Liver (tissue), 3 donors: ENCODE measurements at regions not wholly inside any gene's neighbourhood (a gene's known extent, or its start where the extent isn't known, plus 50 kb on each side); places are given as distances from the start of the nearest gene placed in this dataset.

Experiments
- CTCF ChIP-seq: fragments of 150-350 bp; IDR thresholded peaks from 2 replicates; pipeline ENCODE4 v1.5.1; 2017; ENCODE audit warnings: improper control_type of control experiment, low read depth, low read length; ENCODE audit not compliant: missing input control
- EGR1 ChIP-seq, 2 donors: IDR thresholded peaks; 2 replicates each; pipeline ENCODE4 v1.6.1; 2016 to 2018; ENCODE audit warnings: antibody characterized with exemption in 2 of 2, low read depth in 2 of 2
- JUND ChIP-seq, 2 donors: IDR thresholded peaks; 2 replicates each; pipeline ENCODE4 v1.6.1; 2016; ENCODE audit warnings: antibody characterized with exemption in 2 of 2
- MAX ChIP-seq: IDR thresholded peaks from 2 replicates; pipeline ENCODE4 v1.6.1; 2016; ENCODE audit warnings: antibody characterized with exemption
- NR2F2 ChIP-seq: IDR thresholded peaks from 2 replicates; pipeline ENCODE4 v1.6.1; 2016; ENCODE audit warnings: antibody characterized with exemption
- RAD21 ChIP-seq, 2 donors: IDR thresholded peaks; 2 replicates each; pipeline ENCODE4 v1.6.1; 2016; ENCODE audit warnings: antibody characterized with exemption in 2 of 2, mild to moderate bottlenecking in 2 of 2
- REST ChIP-seq: IDR thresholded peaks from 2 replicates; pipeline ENCODE4 v1.6.1; 2016; ENCODE audit warnings: antibody characterized with exemption, mild to moderate bottlenecking
- RXRA ChIP-seq, 2 donors: IDR thresholded peaks; 2 replicates each; pipeline ENCODE4 v1.6.1; 2017 to 2018; ENCODE audit warnings: antibody characterized with exemption in 2 of 2, mild to moderate bottlenecking in 1 of 2
- SP1 ChIP-seq: IDR thresholded peaks from 2 replicates; pipeline ENCODE4 v1.6.1; 2018; ENCODE audit warnings: antibody characterized with exemption, mild to moderate bottlenecking
- TAF1 ChIP-seq: conservative IDR thresholded peaks from 2 replicates; pipeline ENCODE4 v1.6.1; 2016; ENCODE audit warnings: antibody characterized with exemption, mild to moderate bottlenecking
- YY1 ChIP-seq: IDR thresholded peaks from 2 replicates; pipeline ENCODE4 v1.6.1; 2016; ENCODE audit warnings: antibody characterized with exemption, mild to moderate bottlenecking
- TF ChIP-seq, protein P1 (sequence below): IDR thresholded peaks from 2 replicates; pipeline ENCODE4 v1.6.1; 2016; ENCODE audit warnings: antibody characterized with exemption
- donor health status: healthy.
- donor health status: healthy.

GRCh38 chr1:118371612-118372011 lies 186.6 kb upstream of the SPAG17 start:
- TF ChIP-seq CTCF: no peak
- TF ChIP-seq MAX: no peak
- no peak for TF ChIP-seq TAF1
- TF ChIP-seq YY1: no peak
- TF ChIP-seq SP1: no peak
- TF ChIP-seq EGR1 (IDR thresholded peaks at IDR 0.05; ENCODE audit: low read depth in 2 of 2): no peak
- no peak for TF ChIP-seq NR2F2
- TF ChIP-seq RXRA (IDR thresholded peaks at IDR 0.05): no peak
- no peak for TF ChIP-seq JUND (IDR thresholded peaks at IDR 0.05)
- TF ChIP-seq RAD21 (IDR thresholded peaks at IDR 0.05): no peak
- TF ChIP-seq, protein P1, sequence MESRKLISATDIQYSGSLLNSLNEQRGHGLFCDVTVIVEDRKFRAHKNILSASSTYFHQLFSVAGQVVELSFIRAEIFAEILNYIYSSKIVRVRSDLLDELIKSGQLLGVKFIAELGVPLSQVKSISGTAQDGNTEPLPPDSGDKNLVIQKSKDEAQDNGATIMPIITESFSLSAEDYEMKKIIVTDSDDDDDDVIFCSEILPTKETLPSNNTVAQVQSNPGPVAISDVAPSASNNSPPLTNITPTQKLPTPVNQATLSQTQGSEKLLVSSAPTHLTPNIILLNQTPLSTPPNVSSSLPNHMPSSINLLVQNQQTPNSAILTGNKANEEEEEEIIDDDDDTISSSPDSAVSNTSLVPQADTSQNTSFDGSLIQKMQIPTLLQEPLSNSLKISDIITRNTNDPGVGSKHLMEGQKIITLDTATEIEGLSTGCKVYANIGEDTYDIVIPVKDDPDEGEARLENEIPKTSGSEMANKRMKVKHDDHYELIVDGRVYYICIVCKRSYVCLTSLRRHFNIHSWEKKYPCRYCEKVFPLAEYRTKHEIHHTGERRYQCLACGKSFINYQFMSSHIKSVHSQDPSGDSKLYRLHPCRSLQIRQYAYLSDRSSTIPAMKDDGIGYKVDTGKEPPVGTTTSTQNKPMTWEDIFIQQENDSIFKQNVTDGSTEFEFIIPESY: no peak
- TF ChIP-seq REST: no peak
